ENCODE measurements at regions not wholly inside any gene's neighbourhood (a gene's known extent, or its start where the extent isn't known, plus 50 kb on each side); places are given as distances from the start of the nearest gene placed in this dataset.

DNA sequence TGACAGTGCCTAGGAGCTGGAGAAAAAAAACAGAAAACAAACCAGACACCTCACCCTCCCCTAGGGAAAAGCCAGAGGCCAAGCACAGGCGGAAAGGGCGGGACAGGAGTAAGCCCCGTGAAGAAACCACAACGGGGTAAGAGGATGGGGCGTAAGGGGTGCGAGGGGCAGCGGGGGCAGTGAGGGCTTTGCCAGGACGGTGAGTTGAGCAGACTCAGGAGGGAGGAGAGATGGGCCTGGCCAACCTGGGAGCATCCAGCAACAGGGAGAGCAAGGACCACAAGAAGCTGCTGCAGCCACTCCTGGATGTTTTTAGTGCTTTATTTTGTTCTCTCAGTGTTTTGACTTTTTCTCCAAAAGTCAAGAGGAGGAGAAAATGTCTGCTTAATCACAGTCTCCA lies 114.1 kb upstream of the SOX1 start:
- no peak overlapping the region for H3K4me3 ChIP-seq (ENCODE audit: extremely low read depth, insufficient read depth, low read length, poor library complexity, severe bottlenecking)
- peaks cover 4% of the 10 kb centered on the region for H3K4me1 ChIP-seq (ENCODE audit: control insufficient read depth, insufficient read depth, low read length, poor library complexity, severe bottlenecking)
- 84 to 100% methylated on average over 3 to 4 of the region's 8 CpGs for WGBS, 2 experiments (ENCODE audit: insufficient coverage in 2 of 2)
- H3K9me3 ChIP-seq (ENCODE audit: control insufficient read depth, low read length) = peaks cover 7% of the 10 kb centered on the region
- no peak overlapping the region for H3K27ac ChIP-seq (ENCODE audit: low read depth, low read length, severe bottlenecking)
- no peaks in the 10 kb centered on the region for H3K36me3 ChIP-seq (ENCODE audit: control insufficient read depth, insufficient read depth, low read length)

DNA sequence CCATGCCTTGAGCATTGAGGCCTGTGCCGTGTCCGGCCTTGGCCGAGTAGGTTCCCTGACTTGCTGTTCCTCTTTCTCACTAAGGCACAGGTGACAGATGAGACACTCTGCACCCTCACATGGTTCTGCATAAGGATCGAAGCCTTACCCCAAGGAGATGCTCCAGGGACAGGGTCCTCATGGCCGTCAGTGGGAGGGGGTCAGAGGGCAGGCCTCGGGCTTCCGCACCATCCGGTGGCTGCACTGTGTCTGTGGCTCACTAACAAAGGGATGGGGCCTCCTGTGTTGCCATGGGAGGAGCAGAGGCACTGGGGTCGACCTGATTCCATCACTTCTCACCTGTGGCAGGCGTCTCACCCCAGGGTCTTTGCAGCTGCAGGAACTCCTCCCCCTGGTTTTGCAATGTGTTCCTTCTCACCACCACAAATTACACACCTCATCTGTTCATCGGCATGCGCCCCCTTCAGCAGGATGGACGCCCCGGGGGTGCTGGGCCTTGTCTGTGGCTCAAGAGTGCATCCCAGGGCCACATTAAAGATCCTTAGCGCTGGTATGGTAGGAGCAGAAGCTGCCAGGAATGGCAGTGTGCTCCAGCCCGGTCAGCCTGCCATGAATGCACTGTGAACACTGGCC lies 113.3 kb upstream of the SOX1 start:
- no peaks in the 10 kb centered on the region for H3K36me3 ChIP-seq (ENCODE audit: control insufficient read depth, insufficient read depth, low read length)
- H3K4me3 ChIP-seq (ENCODE audit: extremely low read depth, insufficient read depth, low read length, poor library complexity, severe bottlenecking) = no peak overlapping the region
- peaks cover 7% of the 10 kb centered on the region for H3K9me3 ChIP-seq (ENCODE audit: control insufficient read depth, low read length)
- whole genome bisulfite sequencing, 2 experiments (ENCODE audit: insufficient coverage in 2 of 2) = 89 to 90% methylated on average over 14 to 16 of the region's 16 CpGs
- H3K4me1 ChIP-seq (ENCODE audit: control insufficient read depth, insufficient read depth, low read length, poor library complexity, severe bottlenecking) = peaks cover 4% of the 10 kb centered on the region
- H3K27ac ChIP-seq (ENCODE audit: low read depth, low read length, severe bottlenecking) = no peak overlapping the region

DNA sequence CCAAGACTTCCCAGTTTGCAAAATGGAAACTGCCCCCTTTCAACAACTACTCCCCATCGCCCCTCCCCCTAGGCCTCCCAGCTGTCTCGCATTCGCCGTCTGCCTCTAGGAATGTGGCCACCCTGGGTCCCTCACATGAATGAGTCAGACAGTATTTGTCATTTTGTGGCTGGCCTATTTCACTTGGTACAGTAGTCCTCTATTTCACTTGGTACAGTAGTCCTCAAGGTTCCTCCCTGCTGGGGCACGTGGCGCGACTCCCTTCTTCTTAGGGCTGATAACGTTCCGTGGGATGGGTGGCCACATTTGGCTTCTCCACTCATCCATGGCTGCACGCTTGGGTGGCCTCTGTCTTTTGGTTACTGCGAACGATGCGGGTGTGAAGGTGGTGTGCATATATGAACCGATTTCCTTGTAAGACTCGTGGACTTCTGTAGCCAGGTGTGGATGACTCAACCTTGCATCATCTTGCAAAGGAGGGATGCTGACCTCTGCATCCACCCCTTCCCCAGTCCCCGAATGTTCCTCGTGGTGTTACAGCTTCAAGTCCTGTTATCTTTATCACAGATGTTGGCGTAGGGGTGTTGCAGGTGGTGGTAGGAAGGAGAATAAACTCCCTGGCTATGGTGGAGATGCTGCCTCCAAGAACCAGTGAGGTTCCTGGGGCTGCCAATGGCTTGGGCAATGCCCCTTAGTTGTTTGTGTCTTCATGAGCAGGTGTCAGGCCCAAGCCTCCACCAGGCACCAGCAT lies 112.1 kb upstream of the SOX1 start:
- H3K27ac ChIP-seq (ENCODE audit: low read depth, low read length, severe bottlenecking) = no peak overlapping the region
- H3K4me3 ChIP-seq (ENCODE audit: extremely low read depth, insufficient read depth, low read length, poor library complexity, severe bottlenecking) = no peak overlapping the region
- WGBS, 2 experiments (ENCODE audit: insufficient coverage in 2 of 2) = 76 to 83% methylated on average over 14 to 16 of the region's 18 CpGs
- peaks cover 7% of the 10 kb centered on the region for H3K9me3 ChIP-seq (ENCODE audit: control insufficient read depth, low read length)
- peaks cover 4% of the 10 kb centered on the region for H3K4me1 ChIP-seq (ENCODE audit: control insufficient read depth, insufficient read depth, low read length, poor library complexity, severe bottlenecking)
- no peaks in the 10 kb centered on the region for H3K36me3 ChIP-seq (ENCODE audit: control insufficient read depth, insufficient read depth, low read length)

DNA sequence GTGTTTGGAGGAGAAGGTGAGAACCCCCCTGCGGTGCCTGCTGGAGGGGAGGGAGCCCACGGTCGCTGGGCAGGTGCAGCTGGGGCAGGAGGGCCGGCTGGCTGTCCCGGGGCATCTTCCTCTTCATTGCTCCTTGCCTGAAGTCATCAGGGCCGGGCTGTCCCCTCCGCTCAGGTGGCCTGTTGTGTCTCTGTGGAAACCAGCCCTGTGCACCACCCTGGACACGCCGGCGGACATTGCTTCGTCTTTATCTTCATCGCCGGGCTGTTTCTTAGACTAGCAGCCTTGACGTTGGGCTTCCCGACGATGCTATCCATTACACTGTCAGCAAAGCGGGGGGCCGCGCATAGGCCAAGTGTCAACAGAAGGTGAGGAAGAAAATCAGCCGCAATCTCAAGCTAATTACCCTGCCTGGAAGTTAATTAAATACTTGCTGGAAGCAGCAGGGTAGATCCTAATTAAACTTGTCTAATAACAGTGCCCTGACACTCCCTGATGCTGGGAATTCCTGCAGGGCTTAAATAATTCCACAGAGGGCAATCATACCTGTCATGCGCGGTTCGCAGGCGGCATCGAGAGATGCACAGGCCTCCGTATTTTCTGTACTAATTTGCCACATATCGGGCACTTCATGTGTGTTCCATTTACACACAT lies 111.4 kb upstream of the SOX1 start:
- no peak overlapping the region for H3K4me3 ChIP-seq (ENCODE audit: extremely low read depth, insufficient read depth, low read length, poor library complexity, severe bottlenecking)
- peaks cover 7% of the 10 kb centered on the region for H3K9me3 ChIP-seq (ENCODE audit: control insufficient read depth, low read length)
- no peak overlapping the region for H3K27ac ChIP-seq (ENCODE audit: low read depth, low read length, severe bottlenecking)
- peaks cover 4% of the 10 kb centered on the region for H3K4me1 ChIP-seq (ENCODE audit: control insufficient read depth, insufficient read depth, low read length, poor library complexity, severe bottlenecking)
- WGBS, 2 experiments (ENCODE audit: insufficient coverage in 2 of 2) = 89 to 92% methylated on average over 19 to 21 of the region's 27 CpGs
- no peaks in the 10 kb centered on the region for H3K36me3 ChIP-seq (ENCODE audit: control insufficient read depth, insufficient read depth, low read length)

DNA sequence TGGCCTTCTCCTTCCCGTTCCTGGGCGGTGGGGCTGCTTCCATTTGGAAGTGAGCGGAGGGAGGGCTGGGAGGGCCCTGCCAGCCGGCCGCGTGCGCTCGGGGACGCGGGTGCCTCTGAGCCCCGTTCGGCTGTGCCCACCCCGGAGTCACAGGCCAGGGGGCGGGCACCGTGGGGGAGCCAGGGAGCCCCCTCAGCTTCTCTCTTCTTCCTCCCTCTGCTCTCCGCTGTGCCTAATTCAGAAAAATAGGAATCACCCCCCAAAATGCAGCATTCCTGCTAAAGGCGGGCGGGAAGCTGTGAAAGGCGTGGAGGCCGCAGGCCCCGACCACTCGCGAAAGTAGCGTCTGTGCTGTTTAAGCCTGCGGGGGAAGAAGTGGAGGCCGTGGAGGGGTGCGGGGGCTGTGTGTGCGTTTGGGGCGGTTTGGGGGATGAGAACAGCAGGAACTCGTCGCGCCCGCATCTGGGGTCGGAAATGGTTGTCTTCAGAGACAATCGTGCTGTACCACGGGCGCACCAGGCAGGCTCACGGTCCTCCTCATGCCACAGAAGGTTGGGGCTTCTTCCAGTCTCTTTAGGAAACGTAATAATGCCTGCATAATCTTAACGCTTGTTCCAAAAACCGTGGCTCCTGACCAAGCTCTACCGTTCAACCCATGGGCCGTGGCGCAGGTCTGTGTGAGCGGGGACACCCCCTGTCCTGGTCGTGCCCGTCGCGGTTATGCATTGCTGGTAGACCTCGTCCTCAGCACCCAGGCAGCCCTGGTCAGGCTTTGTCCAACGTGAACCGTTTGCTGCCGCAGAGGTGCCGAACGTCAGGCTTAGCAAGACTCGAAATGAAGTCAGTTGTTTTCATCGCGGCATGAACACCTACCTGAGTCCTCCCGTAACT lies 110.4 kb upstream of the SOX1 start:
- no peaks in the 10 kb centered on the region for H3K9me3 ChIP-seq (ENCODE audit: control insufficient read depth, low read length)
- 88 to 93% methylated on average over 40 to 54 of the region's 59 CpGs for WGBS, 2 experiments (ENCODE audit: insufficient coverage in 2 of 2)

DNA sequence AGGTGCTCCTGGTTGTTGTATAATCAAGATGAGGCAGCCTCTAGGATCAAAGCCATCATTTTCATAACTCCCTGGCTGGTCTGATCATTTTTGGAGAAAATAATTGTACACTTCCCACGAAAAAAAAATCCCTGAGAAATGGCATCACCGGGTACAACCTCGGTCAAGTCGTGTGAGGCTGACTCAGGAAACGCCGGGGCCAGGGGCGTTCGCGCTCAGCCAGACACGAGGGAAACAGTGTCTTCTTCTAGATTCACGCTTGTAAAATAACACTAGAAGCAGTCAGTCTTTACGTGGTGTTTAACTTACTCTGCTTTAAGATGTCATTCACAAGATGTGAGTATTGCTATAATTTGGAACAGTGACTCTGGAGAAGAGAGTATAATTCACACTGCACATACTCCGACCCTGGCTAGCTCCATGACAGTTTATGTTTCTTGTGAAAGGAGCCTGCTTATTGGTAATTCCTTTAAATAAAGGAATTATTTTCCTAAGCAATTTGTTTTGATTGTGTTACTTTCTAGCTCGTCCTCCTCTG lies 109.0 kb upstream of the SOX1 start:
- no peak overlapping the region for H3K4me3 ChIP-seq (ENCODE audit: extremely low read depth, insufficient read depth, low read length, poor library complexity, severe bottlenecking)
- 90 to 93% methylated on average over 11 of the region's 14 CpGs for WGBS, 2 experiments (ENCODE audit: insufficient coverage in 2 of 2)
- no peaks in the 10 kb centered on the region for H3K9me3 ChIP-seq (ENCODE audit: control insufficient read depth, low read length)
- H3K4me1 ChIP-seq (ENCODE audit: control insufficient read depth, insufficient read depth, low read length, poor library complexity, severe bottlenecking) = peaks cover 4% of the 10 kb centered on the region
- no peak overlapping the region for H3K27ac ChIP-seq (ENCODE audit: low read depth, low read length, severe bottlenecking)
- H3K36me3 ChIP-seq (ENCODE audit: control insufficient read depth, insufficient read depth, low read length) = no peaks in the 10 kb centered on the region

More for the DNA sequence above, 110.4 kb upstream of the SOX1 start:
- Histone ChIP-seq H3K36me3 (ENCODE audit: control insufficient read depth, insufficient read depth, low read length) (no peaks in the 10 kb centered on the region), H3K4me1 (ENCODE audit: control insufficient read depth, insufficient read depth, low read length, poor library complexity, severe bottlenecking) (peaks cover 4% of the 10 kb centered on the region), H3K27ac (ENCODE audit: low read depth, low read length, severe bottlenecking) (no peak overlapping the region), H3K4me3 (ENCODE audit: extremely low read depth, insufficient read depth, low read length, poor library complexity, severe bottlenecking) (no peak overlapping the region)

DNA sequence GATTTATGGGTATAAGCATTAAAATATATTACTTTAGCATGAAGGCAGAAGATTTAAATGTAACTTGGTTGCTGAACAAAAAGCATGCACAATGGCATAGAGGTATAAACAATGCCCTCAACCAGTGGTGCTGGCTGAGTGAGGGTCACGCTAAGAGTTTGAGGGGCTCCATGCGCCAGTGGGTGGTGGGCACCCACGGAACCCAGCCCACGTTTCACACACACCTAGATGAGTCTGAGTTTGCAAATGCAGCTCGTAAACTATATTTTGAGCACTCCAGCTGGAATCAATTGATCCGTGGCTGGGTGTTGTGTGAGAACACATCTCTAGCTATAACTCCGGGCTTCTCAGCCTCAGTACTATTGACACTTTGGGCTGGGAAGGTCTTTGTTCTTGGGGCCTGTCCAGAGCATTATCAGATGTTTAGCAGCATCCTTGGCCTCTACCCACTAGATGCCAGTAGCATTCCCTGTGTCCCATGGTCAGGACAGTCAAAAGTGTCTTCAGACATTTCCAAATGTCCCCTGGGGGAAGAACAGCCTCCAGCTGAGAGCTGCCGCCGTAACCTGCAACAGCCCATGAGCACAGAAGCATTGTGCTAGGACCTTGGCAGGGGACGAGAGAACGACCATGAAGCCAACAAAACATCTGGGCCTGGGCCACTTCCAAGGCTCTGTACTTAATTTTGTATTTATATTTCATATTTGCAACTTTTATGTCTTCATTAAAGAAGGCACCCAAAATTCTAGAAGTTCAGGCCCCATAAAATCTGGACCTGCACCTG lies 108.1 kb upstream of the SOX1 start:
- no peak overlapping the region for H3K4me3 ChIP-seq (ENCODE audit: extremely low read depth, insufficient read depth, low read length, poor library complexity, severe bottlenecking)
- 93 to 94% methylated on average over 7 to 9 of the region's 11 CpGs for WGBS, 2 experiments (ENCODE audit: insufficient coverage in 2 of 2)
- H3K27ac ChIP-seq (ENCODE audit: low read depth, low read length, severe bottlenecking) = no peak overlapping the region
- H3K36me3 ChIP-seq (ENCODE audit: control insufficient read depth, insufficient read depth, low read length) = no peaks in the 10 kb centered on the region
- no peaks in the 10 kb centered on the region for H3K9me3 ChIP-seq (ENCODE audit: control insufficient read depth, low read length)
- peaks cover 4% of the 10 kb centered on the region for H3K4me1 ChIP-seq (ENCODE audit: control insufficient read depth, insufficient read depth, low read length, poor library complexity, severe bottlenecking)

DNA sequence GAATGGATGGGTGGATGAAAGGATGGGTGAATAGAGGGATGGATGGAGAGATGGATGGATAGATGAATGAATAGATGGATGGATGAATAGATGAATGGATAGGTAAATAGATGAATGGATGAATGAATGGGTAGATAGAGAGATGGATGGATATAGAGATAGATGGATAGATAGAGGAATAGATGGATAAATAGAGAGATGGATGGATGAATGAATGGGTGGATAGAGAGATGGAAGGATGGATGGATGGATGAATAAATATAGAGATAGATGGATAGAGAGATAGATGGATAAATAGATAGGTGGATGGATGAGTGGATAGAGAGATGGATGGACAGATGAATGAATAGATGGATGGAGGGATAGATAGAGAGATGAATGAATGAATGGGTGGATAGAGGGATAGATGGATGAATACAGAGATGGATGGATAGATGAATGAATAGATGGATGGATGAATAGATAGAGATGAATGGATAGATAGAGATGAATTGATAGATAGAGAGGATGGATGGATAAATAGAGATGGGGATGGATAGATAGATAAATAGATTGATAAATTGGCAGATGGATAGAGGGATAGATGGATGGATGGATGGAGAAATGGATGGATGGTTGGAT lies 106.7 kb upstream of the SOX1 start:
- Histone ChIP-seq H3K27ac (ENCODE audit: low read depth, low read length, severe bottlenecking) (no peak overlapping the region), H3K4me3 (ENCODE audit: extremely low read depth, insufficient read depth, low read length, poor library complexity, severe bottlenecking) (no peak overlapping the region), H3K36me3 (ENCODE audit: control insufficient read depth, insufficient read depth, low read length) (no peaks in the 10 kb centered on the region), H3K9me3 (ENCODE audit: control insufficient read depth, low read length) (no peaks in the 10 kb centered on the region), H3K4me1 (ENCODE audit: control insufficient read depth, insufficient read depth, low read length, poor library complexity, severe bottlenecking) (no peaks in the 10 kb centered on the region)

DNA sequence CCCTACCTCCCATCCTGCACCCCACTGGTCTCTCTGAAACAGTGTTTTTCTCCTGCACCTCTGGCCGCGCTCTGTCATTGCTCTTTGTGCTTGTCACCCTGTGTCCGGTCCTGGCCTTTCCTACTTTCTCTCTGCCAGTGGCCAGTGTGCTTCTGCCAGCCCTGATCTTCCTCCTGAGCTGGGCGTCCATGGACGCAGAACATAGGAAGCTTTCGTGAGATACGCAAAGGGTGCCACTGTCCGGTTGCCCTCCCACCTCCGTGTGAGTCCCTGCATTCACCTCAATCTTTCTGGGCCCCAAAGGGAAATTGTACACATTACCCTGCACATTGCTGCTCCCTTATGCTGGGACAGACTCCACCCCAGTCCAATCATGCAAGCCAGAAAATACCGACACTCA lies 105.7 kb upstream of the SOX1 start:
- 91 to 97% methylated on average over 10 of the region's 10 CpGs for WGBS, 2 experiments (ENCODE audit: insufficient coverage in 2 of 2)
- Histone ChIP-seq H3K4me1 (ENCODE audit: control insufficient read depth, insufficient read depth, low read length, poor library complexity, severe bottlenecking) (no peaks in the 10 kb centered on the region), H3K36me3 (ENCODE audit: control insufficient read depth, insufficient read depth, low read length) (no peaks in the 10 kb centered on the region), H3K4me3 (ENCODE audit: extremely low read depth, insufficient read depth, low read length, poor library complexity, severe bottlenecking) (no peak overlapping the region), H3K27ac (ENCODE audit: low read depth, low read length, severe bottlenecking) (no peak overlapping the region), H3K9me3 (ENCODE audit: control insufficient read depth, low read length) (no peaks in the 10 kb centered on the region)
